NCI-H82 treated with DMSO at 0.1 percent for 48 hours (cell line): ENCODE measurements at regions not wholly inside any gene's neighbourhood (a gene's known extent, or its start where the extent isn't known, plus 50 kb on each side); places are given as distances from the start of the nearest gene placed in this dataset.
A peak's percentile ranks its signal among the peaks of the same experiment; 100 is the strongest.

ENCODE experiments used
- DNase-seq: peaks from one replicate; lab custom pipeline; 2025; ENCODE audit not compliant: unreplicated experiment; lab: John Stamatoyannopoulos, UW

- no peak for DNase-seq
Observed at GRCh38 chr13:34001389-34001788, 183.4 kb downstream of the RFC3 start.

- DNase-seq, result no peak
Observed at GRCh38 chr13:34002141-34002540, 184.2 kb downstream of the RFC3 start.

GRCh38 chr13:34002924-34003323 is 185.0 kb downstream of the RFC3 start:
- no peak for DNase-seq

- no peak for DNase-seq
Observed at GRCh38 chr13:34003656-34004055, 185.7 kb downstream of the RFC3 start.

GRCh38 chr13:34004676-34005075 is 186.7 kb downstream of the RFC3 start:
- no peak for DNase-seq

GRCh38 chr13:34006011-34006410 is 188.1 kb downstream of the RFC3 start:
- DNase-seq, result no peak

GRCh38 chr13:34011552-34012085 is 193.7 kb downstream of the RFC3 start:
- no peak for DNase-seq

GRCh38 chr13:34012382-34012781 is 194.4 kb downstream of the RFC3 start:
- DNase-seq, result no peak

- no peak for DNase-seq
Observed at GRCh38 chr13:34013061-34013460, 195.1 kb downstream of the RFC3 start.

- no peak for DNase-seq
Observed at GRCh38 chr13:34017231-34017630, 199.3 kb downstream of the RFC3 start.

GRCh38 chr13:34019870-34020269 is 201.9 kb downstream of the RFC3 start:
- no peak for DNase-seq

- DNase-seq, result no peak
Observed at GRCh38 chr13:34020388-34020787, 202.4 kb downstream of the RFC3 start.

GRCh38 chr13:34021619-34022018 is 203.7 kb downstream of the RFC3 start:
- DNase-seq, result no peak

- DNase-seq, result no peak
Observed at GRCh38 chr13:34025746-34026145, 207.8 kb downstream of the RFC3 start.

GRCh38 chr13:34026308-34026707 is 208.4 kb downstream of the RFC3 start:
- DNase-seq, result no peak

- DNase-seq, result no peak
Observed at GRCh38 chr13:34028496-34029442, 210.8 kb downstream of the RFC3 start.

- DNase-seq, result peak; percentile 85
Observed at GRCh38 chr13:34030782-34031181, 212.8 kb downstream of the RFC3 start.

- no peak for DNase-seq
Observed at GRCh38 chr13:34031610-34032009, 213.7 kb downstream of the RFC3 start.

GRCh38 chr13:34034411-34034810 is 216.5 kb downstream of the RFC3 start:
- DNase-seq, result no peak

- DNase-seq, result no peak
Observed at GRCh38 chr13:34035178-34035577, 217.2 kb downstream of the RFC3 start.

- DNase-seq, result no peak
Observed at GRCh38 chr13:34035676-34036325, 217.9 kb downstream of the RFC3 start.
